T47D (cell line): ENCODE measurements at regions not wholly inside any gene's neighbourhood (a gene's known extent, or its start where the extent isn't known, plus 50 kb on each side); places are given as distances from the start of the nearest gene placed in this dataset.

Experiments used
- DNase-seq, 2 experiments: peaks; one replicate each; pipeline versions ENCODE4 v3.0.0 to v3.0.0-alpha.2; 2011 to 2012; ENCODE audit warnings: low read depth in 1 of 2, low spot score in 1 of 2
- JUND ChIP-seq: IDR thresholded peaks from 2 replicates; pipeline ENCODE4 v1.6.1; 2012; ENCODE audit warnings: low read depth
- in situ Hi-C: cut with HindIII; loops from 2 replicates; pipeline ENCODE4 v1.10.0; 2016; ENCODE audit warnings: low sequenced_read_pairs, low pct_unique_long_range_greater_than_20kb

GRCh38 chr14:99093532-99094517, 178.2 kb downstream of the BCL11B start:
- TF ChIP-seq JUND, result no peak
- DNase-seq, result no peak
- in situ Hi-C loops, result no loop called here

GRCh38 chr14:99094901-99095300, 177.1 kb downstream of the BCL11B start:
- in situ Hi-C loops, result no loop called here
- no peak for TF ChIP-seq JUND
- no peak for DNase-seq

GRCh38 chr14:99095369-99095768, 176.6 kb downstream of the BCL11B start:
- DNase-seq, result no peak
- no peak for TF ChIP-seq JUND
- in situ Hi-C loops, result no loop called here

- in situ Hi-C loops, result no loop called here
- no peak for TF ChIP-seq JUND
- no peak for DNase-seq
Observed at GRCh38 chr14:99098199-99098598, 173.8 kb downstream of the BCL11B start.

GRCh38 chr14:99099051-99099787, 172.8 kb downstream of the BCL11B start:
- DNase-seq, result no peak
- no peak for TF ChIP-seq JUND
- in situ Hi-C loops, result no loop called here

GRCh38 chr14:99100497-99101270, 171.3 kb downstream of the BCL11B start:
- DNase-seq, result no peak
- in situ Hi-C loops, result no loop called here
- no peak for TF ChIP-seq JUND

- no peak for DNase-seq
Observed at GRCh38 chr14:99101855-99102461, 170.0 kb downstream of the BCL11B start.

GRCh38 chr14:99116741-99117295, 155.2 kb downstream of the BCL11B start:
- in situ Hi-C loops, result no loop called here
- DNase-seq, result no peak
- TF ChIP-seq JUND, result no peak

More at GRCh38 chr14:99101855-99102461, 170.0 kb downstream of the BCL11B start:
- in situ Hi-C loops, result no loop called here
- TF ChIP-seq JUND, result no peak

GRCh38 chr14:99117671-99118045, 154.3 kb downstream of the BCL11B start:
- no peak for DNase-seq
- TF ChIP-seq JUND, result no peak
- in situ Hi-C loops, result no loop called here

GRCh38 chr14:99118046-99118721, 153.8 kb downstream of the BCL11B start:
- DNase-seq, result no peak
- no peak for TF ChIP-seq JUND
- in situ Hi-C loops, result no loop called here

- DNase-seq, result no peak
- in situ Hi-C loops, result no loop called here
- no peak for TF ChIP-seq JUND
Observed at GRCh38 chr14:99118946-99119345, 153.1 kb downstream of the BCL11B start.
